GM23338 (cell line): ENCODE measurements at regions not wholly inside any gene's neighbourhood (a gene's known extent, or its start where the extent isn't known, plus 50 kb on each side); places are given as distances from the start of the nearest gene placed in this dataset.

Experiments used
- ATAC-seq: fragments of 200-7000 bp; cut with Tn5 transposase; 3 replicates; pipeline ENCODE4 v1.9.1; 2020
- DNase-seq: peaks from one replicate; pipeline ENCODE4 v3.0.0-alpha.2; 2015; ENCODE audit warnings: low spot score
- H2AFZ ChIP-seq: fragments of 200-600 bp; sonication (generic); 2 replicates; pipeline ENCODE4 v1.8.0; 2016; ENCODE audit warnings: antibody characterized with exemption, mild to moderate bottlenecking, moderate library complexity
- H3F3A ChIP-seq: fragments of 200-600 bp; sonication (generic); replicated peaks from 2 replicates; pipeline ENCODE4 v1.8.0; 2017; ENCODE audit warnings: antibody characterized with exemption, mixed run types, low read depth
- H3K27ac ChIP-seq: fragments of 200-600 bp; sonication (generic); 2 replicates; pipeline ENCODE4 v1.6.1; 2016; ENCODE audit warnings: low read depth
- H3K27me3 ChIP-seq: fragments of 200-600 bp; sonication (generic); 2 replicates; pipeline ENCODE4 v1.8.0; 2016; ENCODE audit warnings: mild to moderate bottlenecking, mixed run types, moderate library complexity; ENCODE audit not compliant: insufficient read depth
- H3K36me3 ChIP-seq: fragments of 200-600 bp; sonication (generic); 2 replicates; pipeline ENCODE4 v1.8.0; 2016; ENCODE audit warnings: mild to moderate bottlenecking; ENCODE audit not compliant: insufficient read depth
- H3K4me1 ChIP-seq: fragments of 200-600 bp; sonication (generic); 2 replicates; pipeline ENCODE4 v1.8.0; 2016; ENCODE audit warnings: mild to moderate bottlenecking, moderate library complexity; ENCODE audit not compliant: insufficient read depth
- H3K4me2 ChIP-seq: fragments of 200-600 bp; sonication (generic); 2 replicates; pipeline ENCODE4 v1.7.1; 2017; ENCODE audit warnings: mixed run types
- H3K4me3 ChIP-seq: fragments of 200-600 bp; sonication (generic); 2 replicates; pipeline ENCODE4 v1.6.1; 2016; ENCODE audit warnings: mixed run types
- H3K79me2 ChIP-seq: fragments of 200-600 bp; sonication (generic); replicated peaks from 2 replicates; pipeline ENCODE4 v1.8.0; 2017; ENCODE audit warnings: mild to moderate bottlenecking; ENCODE audit not compliant: insufficient read depth
- H3K9me2 ChIP-seq: fragments of 200-600 bp; sonication (generic); 2 replicates; pipeline ENCODE4 v1.8.0; 2017; ENCODE audit not compliant: insufficient read depth
- H4K20me1 ChIP-seq: fragments of 200-600 bp; sonication (generic); replicated peaks from 2 replicates; pipeline ENCODE4 v1.8.0; 2017; ENCODE audit warnings: mild to moderate bottlenecking; ENCODE audit not compliant: insufficient read depth
- H3K27ac Mint-ChIP-seq: 2 replicates; pipeline ENCODE4 v1.8.0; 2020; ENCODE audit warnings: inconsistent platforms, mild to moderate bottlenecking, moderate library complexity, mixed read lengths
- H3K27me3 Mint-ChIP-seq: 3 replicates; pipeline ENCODE4 v1.8.0; 2022; ENCODE audit warnings: low read depth, mild to moderate bottlenecking, moderate library complexity, mixed read lengths, inconsistent platforms; ENCODE audit not compliant: insufficient read depth, poor library complexity
- H3K36me3 Mint-ChIP-seq: 3 replicates; pipeline ENCODE4 v1.8.0; 2021; ENCODE audit warnings: low read depth, mild to moderate bottlenecking, inconsistent platforms, moderate library complexity, mixed read lengths
- H3K4me1 Mint-ChIP-seq: 3 replicates; pipeline ENCODE4 v1.8.0; 2020; ENCODE audit warnings: mild to moderate bottlenecking, inconsistent platforms, mixed read lengths
- H3K4me3 Mint-ChIP-seq: 3 replicates; pipeline ENCODE4 v1.8.0; 2021; ENCODE audit warnings: moderate library complexity, mild to moderate bottlenecking, inconsistent platforms, mixed read lengths
- H3K9me3 Mint-ChIP-seq: 3 replicates; pipeline ENCODE4 v1.8.0; 2020; ENCODE audit warnings: moderate library complexity, mild to moderate bottlenecking, inconsistent platforms, mixed read lengths
- CREB1 ChIP-seq: fragments of 250-450 bp; sonication (Bioruptor Pico); IDR thresholded peaks from 2 replicates; pipeline ENCODE4 v1.5.0; 2020; ENCODE audit warnings: low read depth, mild to moderate bottlenecking, moderate library complexity
- ETS1 ChIP-seq: IDR thresholded peaks from 2 replicates; pipeline ENCODE4 v1.6.1; 2016; ENCODE audit warnings: antibody characterized with exemption
- EZH2phosphoT487 ChIP-seq: fragments of 200-600 bp; sonication (generic); IDR thresholded peaks from one replicate; pipeline ENCODE4 v1.8.1; 2018; ENCODE audit warnings: antibody characterized with exemption; ENCODE audit not compliant: unreplicated experiment
- NANOG ChIP-seq: IDR thresholded peaks from 2 replicates; pipeline ENCODE4 v1.6.1; 2016; ENCODE audit warnings: antibody characterized with exemption, borderline replicate concordance
- POLR2AphosphoS5 ChIP-seq: IDR thresholded peaks from 2 replicates; pipeline ENCODE4 v1.6.1; 2016; ENCODE audit warnings: antibody characterized with exemption, low read depth
- REST ChIP-seq: IDR thresholded peaks from one replicate; pipeline ENCODE4 v1.6.1; 2018; ENCODE audit warnings: antibody characterized with exemption; ENCODE audit not compliant: unreplicated experiment
- STAT1 ChIP-seq: IDR thresholded peaks from one replicate; pipeline ENCODE4 v1.6.1; 2016; ENCODE audit warnings: antibody characterized with exemption; ENCODE audit not compliant: unreplicated experiment
- ZNF114 ChIP-seq: fragments of 250-450 bp; sonication (Bioruptor Pico); IDR thresholded peaks from 2 replicates; pipeline ENCODE4 v1.5.0; 2020; ENCODE audit warnings: mild to moderate bottlenecking, moderate library complexity
- ZNF331 ChIP-seq: fragments of 250-450 bp; sonication (Bioruptor Pico); IDR thresholded peaks from 2 replicates; pipeline ENCODE4 v1.5.0; 2020; ENCODE audit warnings: low read depth, mild to moderate bottlenecking, moderate library complexity
- ZNF462 ChIP-seq: fragments of 250-450 bp; sonication (Bioruptor Pico); IDR thresholded peaks from 2 replicates; pipeline ENCODE4 v1.5.0; 2020; ENCODE audit warnings: mild to moderate bottlenecking, moderate library complexity

GRCh38 chr20:1823450-1823844 is 71.8 kb upstream of the SIRPA start (continued):
- TF ChIP-seq ETS1 = no peak
- TF ChIP-seq REST = no peak
- no peak for TF ChIP-seq CREB1
- TF ChIP-seq ZNF331 (CRISPR knock-in tag) = no peak
- TF ChIP-seq NANOG = no peak

GRCh38 chr20:1822564-1823449 is 72.4 kb upstream of the SIRPA start:
- peaks cover 8% of the 10 kb centered on the region for H3K27me3 Mint-ChIP-seq
- H3K4me3 Mint-ChIP-seq = no peak overlapping the region
- Histone ChIP-seq H3K36me3 (no peaks in the 10 kb centered on the region), H3K27me3 (no peaks in the 10 kb centered on the region), H3K4me2 (no peak overlapping the region), H3K4me3 (no peak overlapping the region), H3K79me2 (no peaks in the 10 kb centered on the region), H3F3A (no peaks in the 10 kb centered on the region), H3K4me1 (peaks cover 18% of the 10 kb centered on the region), H2AFZ (no peak overlapping the region), H3K9me2 (no peaks in the 10 kb centered on the region), H3K27ac (no peak overlapping the region), H4K20me1 (no peaks in the 10 kb centered on the region)
- no peaks in the 10 kb centered on the region for H3K36me3 Mint-ChIP-seq
- H3K4me1 Mint-ChIP-seq = peaks cover 24% of the 10 kb centered on the region
- ATAC-seq (no peak), DNase-seq (no peak)
- no peak overlapping the region for H3K27ac Mint-ChIP-seq
- H3K9me3 Mint-ChIP-seq = no peaks in the 10 kb centered on the region
- no peak for TF ChIP-seq NANOG
- no peak for TF ChIP-seq EZH2phosphoT487
- no peak for TF ChIP-seq STAT1
- TF ChIP-seq ETS1 = no peak
- no peak for TF ChIP-seq ZNF462
- no peak for TF ChIP-seq ZNF114 (CRISPR knock-in tag)
- no peak for TF ChIP-seq POLR2AphosphoS5
